Caco-2 (cell line): ENCODE measurements at regions not wholly inside any gene's neighbourhood (a gene's known extent, or its start where the extent isn't known, plus 50 kb on each side); places are given as distances from the start of the nearest gene placed in this dataset.
"Not testable (repeated sequence)": the region's sequence is repeated elsewhere in the genome, so short reads cannot be mapped to it uniquely, and the experiment has no call there.

ENCODE experiments used
- BruUV-seq: library from RNA; stranded (reverse); fragments of 400-500 nt; replicated peaks from 2 replicates; lab custom pipeline; 2021; lab: Mats Ljungman, UMichigan
- CTCF ChIA-PET: fragments of 300-600 bp; sonication (Branson Sonifier 250); formaldehyde crosslinking; loops from one replicate; lab custom pipeline; 2022; ENCODE audit warnings: antibody characterized with exemption; lab: Charles Lee
- POLR2A ChIA-PET: fragments of 300-600 bp; sonication (Branson Sonifier 250); formaldehyde crosslinking; loops from one replicate; lab custom pipeline; 2022; ENCODE audit warnings: antibody characterized with exemption; lab: Charles Lee
- DNase-seq, 2 experiments: peaks; one replicate each; pipeline versions ENCODE4 v3.0.0 to v3.0.0-alpha.2; 2020 to 2022
- H3K27me3 ChIP-seq: replicated peaks from 2 replicates; pipeline ENCODE4 v1.6.0; 2011; ENCODE audit warnings: low read length; ENCODE audit not compliant: control insufficient read depth, insufficient read depth
- H3K36me3 ChIP-seq: 2 replicates; pipeline ENCODE4 v1.5.1; 2011; ENCODE audit warnings: low read length; ENCODE audit not compliant: control insufficient read depth, insufficient read depth
- H3K4me1 ChIP-seq: fragments of 250-450 bp; sonication (Bioruptor Pico); 2 replicates; pipeline ENCODE4 v1.5.1; 2020; ENCODE audit warnings: mild to moderate bottlenecking
- H3K4me3 ChIP-seq: 2 replicates; pipeline ENCODE4 v1.5.1; 2011; ENCODE audit warnings: low read depth, mild to moderate bottlenecking, control low read depth, low read length
- H3K9me3 ChIP-seq: fragments of 250-450 bp; sonication (Bioruptor Pico); 2 replicates; pipeline ENCODE4 v1.5.1; 2020; ENCODE audit warnings: mild to moderate bottlenecking, moderate library complexity
- H3K27ac Mint-ChIP-seq: one replicate; pipeline ENCODE4 v1.8.0; 2022; ENCODE audit warnings: mixed read lengths; ENCODE audit not compliant: unreplicated experiment
- H3K27me3 Mint-ChIP-seq: one replicate; pipeline ENCODE4 v1.8.0; 2022; ENCODE audit warnings: mixed read lengths; ENCODE audit not compliant: insufficient read depth, unreplicated experiment
- H3K36me3 Mint-ChIP-seq: one replicate; pipeline ENCODE4 v1.8.0; 2022; ENCODE audit warnings: mild to moderate bottlenecking, mixed read lengths; ENCODE audit not compliant: insufficient read depth, unreplicated experiment
- H3K4me1 Mint-ChIP-seq: one replicate; pipeline ENCODE4 v1.8.0; 2022; ENCODE audit warnings: low read depth, mixed read lengths; ENCODE audit not compliant: unreplicated experiment
- H3K4me3 Mint-ChIP-seq: one replicate; pipeline ENCODE4 v1.8.0; 2022; ENCODE audit warnings: mild to moderate bottlenecking, moderate library complexity, mixed read lengths; ENCODE audit not compliant: unreplicated experiment
- H3K9me3 Mint-ChIP-seq: one replicate; pipeline ENCODE4 v1.8.0; 2022; ENCODE audit warnings: mixed read lengths; ENCODE audit not compliant: unreplicated experiment
- CTCF ChIP-seq, 2 experiments: fragments of 200-600 bp in 1 of 2; IDR thresholded peaks; 1 replicate in 1 of 2; 2 replicates in 1 of 2; pipeline versions ENCODE4 v1.5.1 to v1.8.0; 2011 to 2022; ENCODE audit warnings: antibody characterized with exemption in 1 of 2, control low read depth in 1 of 2, inconsistent platforms in 1 of 2, low read depth in 1 of 2, low read length in 1 of 2, mild to moderate bottlenecking in 1 of 2, moderate library complexity in 1 of 2; ENCODE audit not compliant: insufficient read depth in 1 of 2, severe bottlenecking in 1 of 2, unreplicated experiment in 1 of 2
- intact Hi-C: fragments of 100-400 bp; cut with micrococcal nuclease; formaldehyde crosslinking; loops from one replicate; pipeline ENCODE4 v1.10.0; 2022; ENCODE audit not compliant: unreplicated experiment

GRCh38 chr2:12918835-12919445, 202.2 kb downstream of the TRIB2 start:
- H3K4me1 Mint-ChIP-seq = peaks cover 5% of the 10 kb centered on the region
- H3K4me1 ChIP-seq = peaks cover 9% of the 10 kb centered on the region
- DNase-seq = no peak
- peaks cover 3% of the 10 kb centered on the region for H3K27me3 Mint-ChIP-seq
- POLR2A ChIA-PET = no interaction called here
- no peaks in the 10 kb centered on the region for H3K27me3 ChIP-seq
- CTCF ChIA-PET = no interaction called here
- BruUV-seq = no TSS peak
- H3K27ac Mint-ChIP-seq = no peak overlapping the region
- H3K4me3 ChIP-seq = no peak overlapping the region
- H3K4me3 Mint-ChIP-seq = no peak overlapping the region
- H3K9me3 ChIP-seq = no peaks in the 10 kb centered on the region
- H3K36me3 ChIP-seq = no peaks in the 10 kb centered on the region
- TF ChIP-seq CTCF (IDR thresholded peaks at IDR 0.05; ENCODE audit: insufficient read depth in 1 of 2, low read depth in 1 of 2, low read length in 1 of 2, severe bottlenecking in 1 of 2, unreplicated experiment in 1 of 2) = no peak
- no peaks in the 10 kb centered on the region for H3K36me3 Mint-ChIP-seq
- intact Hi-C loops = no loop called here
- no peaks in the 10 kb centered on the region for H3K9me3 Mint-ChIP-seq

GRCh38 chr2:12921321-12921720, 204.6 kb downstream of the TRIB2 start:
- intact Hi-C loops = no loop called here
- Histone ChIP-seq H3K4me3 (no peak overlapping the region), H3K36me3 (no peaks in the 10 kb centered on the region), H3K27me3 (no peaks in the 10 kb centered on the region), H3K4me1 (peaks cover 9% of the 10 kb centered on the region), H3K9me3 (no peaks in the 10 kb centered on the region)
- Mint-ChIP-seq H3K4me3 (no peak overlapping the region), H3K4me1 (peaks cover 5% of the 10 kb centered on the region), H3K36me3 (no peaks in the 10 kb centered on the region), H3K27me3 (no peaks in the 10 kb centered on the region), H3K9me3 (no peaks in the 10 kb centered on the region), H3K27ac (no peak overlapping the region)
- no peak for TF ChIP-seq CTCF (IDR thresholded peaks at IDR 0.05; ENCODE audit: insufficient read depth in 1 of 2, low read depth in 1 of 2, low read length in 1 of 2, severe bottlenecking in 1 of 2, unreplicated experiment in 1 of 2)
- POLR2A ChIA-PET = no interaction called here
- CTCF ChIA-PET = no interaction called here
- no peak for DNase-seq
- BruUV-seq = no TSS peak

GRCh38 chr2:12923907-12924610, 207.3 kb downstream of the TRIB2 start:
- Mint-ChIP-seq H3K27me3 (no peaks in the 10 kb centered on the region), H3K4me3 (no peak overlapping the region), H3K4me1 (no peaks in the 10 kb centered on the region), H3K36me3 (no peaks in the 10 kb centered on the region), H3K27ac (no peak overlapping the region), H3K9me3 (no peaks in the 10 kb centered on the region)
- no peak for TF ChIP-seq CTCF (IDR thresholded peaks at IDR 0.05; ENCODE audit: insufficient read depth in 1 of 2, low read depth in 1 of 2, low read length in 1 of 2, severe bottlenecking in 1 of 2, unreplicated experiment in 1 of 2)
- Histone ChIP-seq H3K36me3 (no peaks in the 10 kb centered on the region), H3K4me1 (no peaks in the 10 kb centered on the region), H3K9me3 (peaks cover 4% of the 10 kb centered on the region; the same call in 1 of the 2 replicates), H3K4me3 (no peak overlapping the region), H3K27me3 (no peaks in the 10 kb centered on the region)
- no TSS peak for BruUV-seq
- intact Hi-C loops = no loop called here
- DNase-seq = no peak
- ChIA-PET CTCF (no interaction called here), POLR2A (no interaction called here)

GRCh38 chr2:12926641-12927040, 209.9 kb downstream of the TRIB2 start:
- H3K4me1 Mint-ChIP-seq, H3K36me3 Mint-ChIP-seq, H3K27ac Mint-ChIP-seq, H3K4me3 ChIP-seq, H3K27me3 Mint-ChIP-seq, H3K4me1 ChIP-seq, DNase-seq, CTCF ChIA-PET, BruUV-seq, H3K9me3 Mint-ChIP-seq, H3K9me3 ChIP-seq, H3K36me3 ChIP-seq, POLR2A ChIA-PET, H3K27me3 ChIP-seq, intact Hi-C loops, H3K4me3 Mint-ChIP-seq: not testable (repeated sequence)
